Suppressor macrophage treated with lipopolysaccharide for 4 hours (primary cell): ENCODE measurements at regions not wholly inside any gene's neighbourhood (a gene's known extent, or its start where the extent isn't known, plus 50 kb on each side); places are given as distances from the start of the nearest gene placed in this dataset.
"Not testable (repeated sequence)": the region's sequence is repeated elsewhere in the genome, so short reads cannot be mapped to it uniquely, and the experiment has no call there.

Experiments used
- DNase-seq: peaks from one replicate; pipeline ENCODE4 v3.0.0-alpha.2; 2020

DNA sequence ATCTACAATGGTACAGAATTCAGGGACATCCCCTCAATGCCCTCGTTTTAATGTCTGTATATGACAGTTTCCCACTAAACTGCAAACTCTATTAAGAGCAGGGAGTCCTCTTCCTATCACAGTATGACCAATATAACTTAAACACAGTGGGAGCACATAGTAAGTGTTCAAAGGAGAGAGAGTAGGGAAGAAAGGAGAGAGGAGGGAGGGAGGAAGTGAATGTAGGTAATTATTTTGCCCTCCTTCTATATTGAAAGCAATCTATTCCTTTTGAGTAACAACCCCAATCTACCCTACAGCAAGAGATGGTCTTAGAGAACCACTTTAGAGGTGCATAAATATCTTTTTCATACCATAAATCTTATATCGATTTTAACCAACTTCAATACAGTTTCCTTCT lies 121.4 kb downstream of the MRPL39 start:
- no peak for DNase-seq

DNA sequence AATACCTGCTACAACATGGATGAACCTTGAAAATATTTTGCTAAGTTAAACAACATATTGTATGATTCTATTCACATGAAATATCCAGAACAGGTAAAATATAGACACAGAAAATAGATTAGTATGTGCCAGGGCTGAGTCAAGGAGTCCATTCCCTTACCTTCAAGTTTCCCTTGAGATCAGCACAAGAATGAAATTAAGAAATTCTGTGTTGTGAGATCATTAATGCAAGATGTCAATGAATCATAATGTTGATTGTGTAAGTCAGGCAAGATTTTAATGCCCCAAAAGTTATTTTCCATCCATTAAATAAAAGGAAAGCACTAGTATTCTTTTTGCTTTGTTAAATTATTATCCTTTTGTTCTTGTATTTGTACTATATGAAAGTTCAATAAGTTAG lies 139.4 kb downstream of the MRPL39 start:
- DNase-seq = peak; percentile 65

DNA sequence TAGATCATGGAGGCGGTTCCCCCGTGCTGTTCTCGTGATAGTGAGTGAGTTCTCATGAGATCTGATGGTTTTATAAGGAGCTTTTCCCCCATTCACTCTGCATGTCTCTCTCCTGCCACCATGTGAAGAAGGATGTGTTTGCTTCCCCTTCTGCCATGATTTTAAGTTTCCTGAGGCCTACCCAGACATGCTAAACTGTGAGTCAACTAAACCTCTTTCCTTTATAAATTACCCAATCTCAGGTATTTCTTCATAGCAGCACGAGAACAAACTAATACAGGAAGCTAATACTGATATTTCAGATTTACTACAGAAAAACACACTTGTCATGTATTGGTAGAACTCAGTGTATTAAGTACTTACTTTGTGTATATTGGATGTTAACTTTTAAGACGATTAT lies 140.2 kb downstream of the MRPL39 start:
- not testable (repeated sequence) for DNase-seq

DNA sequence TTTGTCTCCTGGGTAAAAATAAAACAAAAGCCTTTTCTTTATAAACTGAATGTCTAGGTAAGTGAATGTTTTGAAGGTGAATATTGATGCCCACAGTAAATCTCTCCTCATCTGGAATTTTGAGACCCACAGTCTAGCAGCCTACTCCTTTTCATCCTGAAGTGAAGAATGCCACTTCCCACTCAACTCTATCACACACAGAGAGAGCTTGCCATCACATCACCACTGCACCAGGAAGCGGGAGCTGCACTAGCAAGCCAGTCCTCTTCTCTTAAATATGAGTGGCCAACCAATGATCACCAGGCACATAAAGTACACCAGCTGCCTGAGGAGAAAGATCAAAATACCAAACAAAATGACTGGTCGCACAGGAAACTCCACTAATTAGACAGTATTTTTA lies 140.8 kb downstream of the MRPL39 start:
- no peak for DNase-seq

DNA sequence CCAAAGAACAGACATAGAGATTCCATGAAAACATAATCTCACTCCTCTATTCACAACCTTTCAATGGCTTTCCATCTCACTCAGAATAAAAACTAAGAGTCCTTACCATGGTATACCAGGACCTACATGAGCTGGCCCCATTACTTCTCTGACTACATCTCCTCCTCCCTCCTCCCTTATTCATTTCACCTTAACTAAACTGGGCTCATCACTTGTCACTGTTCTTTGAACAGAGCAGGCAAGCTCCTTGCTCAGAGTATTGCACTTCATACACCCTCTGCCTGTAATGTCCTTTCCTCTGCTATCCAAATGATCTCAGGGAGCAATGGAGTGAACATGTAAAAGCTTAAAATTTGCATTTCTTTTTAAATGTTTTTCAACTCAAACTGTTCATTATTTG lies 142.0 kb downstream of the MRPL39 start:
- no peak for DNase-seq

DNA sequence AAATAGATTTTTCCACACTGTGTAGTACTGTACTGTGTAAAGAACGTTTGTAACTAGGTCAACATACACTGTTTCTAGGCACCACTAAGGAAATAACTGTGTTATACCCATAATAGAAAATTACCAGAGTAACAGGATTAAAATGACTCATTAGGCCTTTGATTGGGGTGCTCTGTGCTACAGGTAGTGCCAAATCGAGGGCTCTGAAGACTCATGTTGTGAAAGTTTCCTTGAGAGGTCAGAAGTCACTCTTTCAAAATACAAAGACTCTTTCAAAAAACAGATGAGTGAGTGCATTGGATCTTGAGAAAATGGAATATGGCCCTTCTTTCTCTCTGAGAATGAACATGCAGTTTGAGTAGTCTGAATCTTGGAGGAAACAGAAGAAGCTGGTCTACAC lies 143.0 kb downstream of the MRPL39 start:
- DNase-seq = no peak

DNA sequence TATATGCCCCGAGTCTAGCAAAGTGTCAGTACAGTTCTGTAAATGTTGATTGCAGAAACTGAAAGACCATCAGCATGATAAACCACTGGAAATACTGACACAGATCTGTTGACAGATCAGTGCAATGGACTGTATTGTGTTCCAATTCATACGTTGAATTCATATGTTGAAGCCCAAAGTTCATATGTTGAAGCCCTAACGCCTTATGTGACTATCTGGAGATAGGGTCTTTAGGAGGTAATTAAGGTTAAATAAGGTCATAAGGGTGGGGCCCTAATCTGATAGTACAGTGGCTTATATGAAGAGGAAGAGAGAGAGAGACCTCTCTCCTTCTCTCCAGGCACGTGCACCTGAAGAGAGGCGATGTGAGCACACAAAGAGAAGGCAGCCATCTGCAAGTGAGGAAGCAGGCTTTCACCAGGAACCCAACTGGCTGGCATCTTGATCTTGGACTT lies 144.7 kb downstream of the MRPL39 start:
- DNase-seq = no peak

DNA sequence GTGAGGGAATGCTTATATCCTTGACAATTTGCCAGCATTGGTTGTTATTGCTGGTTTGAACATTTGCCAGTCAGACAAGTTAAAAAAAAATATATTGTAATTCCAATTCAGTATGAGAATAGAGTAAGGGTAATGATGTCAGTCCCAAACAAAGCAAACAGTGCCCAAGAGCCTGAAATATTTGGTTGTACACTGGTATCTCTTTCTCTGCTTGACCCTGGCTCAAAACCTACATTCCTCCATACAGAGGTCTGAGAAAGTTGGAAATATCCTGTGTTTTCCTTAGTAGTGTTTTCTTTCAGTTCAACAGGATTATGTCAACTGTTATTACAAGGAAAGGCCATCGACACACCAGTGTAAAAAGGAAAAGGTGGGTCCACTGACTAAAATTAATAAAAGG lies 145.6 kb downstream of the MRPL39 start:
- no peak for DNase-seq

DNA sequence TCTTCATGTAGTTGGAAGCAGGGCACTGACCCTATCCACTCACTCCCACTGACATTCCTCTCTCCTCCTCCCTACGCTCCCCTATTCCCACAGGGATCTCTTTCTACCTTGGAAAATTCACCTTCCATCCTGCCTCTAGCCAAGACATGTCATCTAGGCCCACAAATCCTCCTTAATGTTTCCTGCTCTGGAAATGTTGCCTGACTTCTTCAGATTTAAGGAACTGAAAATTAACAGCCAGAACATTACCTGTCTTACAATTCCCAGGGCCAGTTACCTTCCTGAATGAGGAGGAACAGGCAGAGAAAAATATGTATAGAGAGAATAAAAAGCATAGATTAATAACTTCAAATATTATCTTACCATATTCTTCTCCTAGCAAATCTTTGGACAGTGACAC lies 147.3 kb downstream of the MRPL39 start:
- no peak for DNase-seq

DNA sequence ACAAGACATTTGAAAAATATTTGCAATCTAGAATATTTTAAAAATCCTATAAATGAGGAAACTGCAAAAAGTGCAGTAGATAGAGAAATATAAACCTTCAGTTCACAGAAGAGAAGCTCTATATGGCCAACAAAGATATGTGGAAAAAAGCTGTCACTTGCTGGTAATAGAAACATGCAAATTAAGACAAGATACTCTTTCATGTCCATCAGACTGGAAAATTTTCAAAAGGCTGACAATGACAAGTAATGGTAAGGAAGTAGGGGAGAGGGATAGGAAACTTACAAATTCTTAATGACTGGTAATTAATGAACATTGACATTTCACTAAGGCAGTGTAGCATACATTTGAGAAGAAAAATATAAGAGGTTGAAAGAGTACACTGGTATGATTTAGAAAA lies 147.9 kb downstream of the MRPL39 start:
- no peak for DNase-seq

DNA sequence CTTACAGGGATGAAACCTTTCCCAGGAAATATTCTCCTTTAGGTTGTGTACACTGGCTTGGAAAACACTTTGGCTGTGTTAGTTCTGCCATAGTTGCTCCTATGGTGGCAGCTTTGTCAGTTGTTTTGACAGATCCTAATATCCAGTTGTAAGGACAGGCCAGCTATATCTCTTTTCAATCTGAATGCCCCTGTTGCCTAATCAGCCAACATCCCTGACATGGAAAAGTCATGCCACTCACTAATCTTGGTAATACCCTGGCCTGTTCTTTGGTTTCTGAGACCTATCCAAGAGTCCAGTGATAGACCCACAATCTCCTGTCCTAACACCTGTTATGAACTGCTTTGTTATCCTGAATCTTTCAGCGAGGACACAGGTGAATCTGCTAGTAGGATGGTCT lies 148.8 kb downstream of the MRPL39 start:
- no peak for DNase-seq

DNA sequence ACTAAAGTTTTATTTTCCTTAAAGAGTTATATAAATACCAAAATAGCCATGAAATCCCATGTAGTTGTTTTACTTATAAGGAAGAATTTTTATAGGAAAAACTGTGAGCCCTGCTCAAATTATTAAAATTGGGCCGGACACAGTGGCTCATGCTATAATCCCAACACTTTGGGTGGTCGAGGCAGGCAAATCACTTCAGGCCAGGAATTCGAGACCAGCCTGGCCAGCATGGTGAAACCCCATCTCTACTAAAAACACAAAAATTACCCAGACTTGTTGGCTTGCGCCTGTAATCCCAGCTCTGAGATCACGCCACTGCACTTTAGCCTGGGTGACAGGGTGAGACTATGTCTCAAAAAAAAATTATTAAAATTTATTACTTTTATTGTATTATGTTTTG lies 149.3 kb downstream of the MRPL39 start:
- DNase-seq = no peak

DNA sequence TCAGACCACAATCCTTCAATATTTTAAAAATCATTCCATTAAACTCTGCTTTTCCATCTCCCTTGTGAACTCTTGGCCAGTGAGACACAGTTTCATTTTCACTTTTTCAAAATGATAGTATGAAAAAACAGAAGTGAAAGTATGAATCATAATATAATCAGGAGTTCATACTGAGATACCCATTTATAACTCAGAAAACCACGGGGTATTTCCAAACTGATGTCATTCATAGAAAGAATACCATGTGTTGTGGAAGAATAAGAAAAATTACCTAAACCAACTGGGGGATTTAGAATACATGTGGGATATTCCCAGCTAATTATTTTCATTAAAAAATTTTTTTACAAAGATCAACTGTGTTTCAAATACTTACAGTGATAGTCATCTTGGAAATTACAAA lies 149.9 kb downstream of the MRPL39 start:
- peak; percentile 94 for DNase-seq

DNA sequence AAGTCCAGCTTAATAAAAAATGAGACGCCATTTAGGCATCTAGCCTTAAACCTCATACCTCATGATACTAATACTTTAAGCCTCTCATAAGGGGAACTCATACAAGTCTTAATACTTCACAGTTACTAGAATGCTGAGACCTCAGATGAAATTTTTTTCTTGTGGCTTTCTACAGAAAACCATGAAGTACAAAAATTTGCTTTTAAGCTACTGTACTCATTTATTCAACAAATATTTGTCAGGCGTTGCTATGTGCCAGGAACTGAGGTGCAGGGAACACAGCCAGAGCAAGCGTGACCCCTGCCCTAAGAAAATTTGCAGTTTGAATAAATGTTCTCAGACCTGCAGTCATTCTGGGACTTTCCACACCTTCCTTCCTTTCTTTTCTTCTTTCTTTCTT lies 150.6 kb downstream of the MRPL39 start:
- no peak for DNase-seq

DNA sequence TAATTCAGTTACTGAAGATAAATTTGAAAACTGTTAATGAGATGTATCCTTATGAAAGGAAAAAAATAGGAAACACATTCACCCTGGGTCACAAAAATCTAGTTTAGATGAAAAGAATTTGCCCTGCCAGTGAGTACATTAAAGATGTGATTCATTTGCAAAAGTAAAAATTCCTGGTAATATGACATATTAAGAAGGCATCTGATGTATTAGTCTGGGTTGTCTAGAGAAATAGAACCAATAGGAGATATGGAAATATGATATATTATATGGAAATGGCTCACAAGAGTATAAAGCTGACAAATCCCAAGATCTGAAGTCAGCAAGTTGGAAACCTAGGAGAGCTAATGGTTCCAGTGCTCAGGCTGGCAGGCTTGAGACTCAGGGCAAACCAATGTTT lies 153.8 kb downstream of the MRPL39 start:
- no peak for DNase-seq

DNA sequence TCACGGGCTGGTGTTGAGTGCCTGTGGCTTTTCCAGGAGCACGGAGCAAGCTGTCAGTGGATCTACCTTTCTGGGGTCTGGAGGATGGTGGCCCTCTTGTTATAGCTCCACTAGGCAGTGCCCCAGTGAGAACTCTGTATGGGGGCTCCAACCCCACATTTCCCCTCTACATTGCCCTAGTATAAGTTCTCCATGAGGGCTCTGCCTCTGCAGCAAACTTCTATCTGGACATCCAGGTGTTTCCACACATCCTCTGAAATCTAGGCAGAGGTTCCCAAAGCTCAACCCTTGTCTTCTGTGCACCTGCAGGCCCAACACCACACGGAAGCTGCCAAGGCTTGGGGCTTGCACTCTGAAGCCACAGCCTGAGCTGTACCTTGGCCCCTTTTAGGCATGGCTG lies 157.3 kb downstream of the MRPL39 start:
- DNase-seq = no peak

DNA sequence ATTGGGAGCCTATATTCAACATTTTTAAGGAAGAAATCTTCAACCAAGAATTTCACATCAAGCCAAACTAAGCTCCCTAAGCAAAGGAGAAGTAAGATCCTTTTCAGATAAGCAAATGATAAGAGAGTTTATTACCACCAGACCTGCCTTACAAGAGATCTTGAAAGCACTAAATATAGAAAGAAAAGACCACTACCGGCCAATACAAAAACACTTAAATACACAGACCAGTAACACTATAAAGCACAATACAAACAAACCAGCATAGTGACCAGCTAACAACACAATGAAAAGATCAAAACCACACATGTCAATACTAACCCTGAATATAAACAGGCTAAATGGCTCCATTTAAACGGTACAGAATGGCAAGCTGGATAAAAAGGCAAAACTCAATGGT lies 165.4 kb downstream of the MRPL39 start:
- DNase-seq = no peak

DNA sequence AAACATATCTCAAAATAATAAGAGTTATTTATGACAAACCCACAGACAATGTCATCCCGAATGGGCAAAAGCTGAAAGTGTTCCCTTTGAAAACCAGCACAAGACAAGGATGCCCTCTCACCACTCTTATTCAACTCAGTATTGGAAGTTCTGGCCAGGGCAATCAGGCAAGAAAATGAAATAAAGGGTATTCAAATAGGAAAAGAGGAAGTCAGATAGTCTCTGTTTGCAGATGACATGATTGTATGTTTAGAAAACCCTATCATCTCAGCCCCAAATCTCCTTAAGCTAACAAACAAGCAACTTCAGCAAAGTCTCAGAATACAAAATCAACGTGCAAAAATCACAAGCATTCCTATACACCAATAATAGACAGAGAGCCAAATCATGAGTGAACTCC lies 169.8 kb downstream of the MRPL39 start:
- not testable (repeated sequence) for DNase-seq

DNA sequence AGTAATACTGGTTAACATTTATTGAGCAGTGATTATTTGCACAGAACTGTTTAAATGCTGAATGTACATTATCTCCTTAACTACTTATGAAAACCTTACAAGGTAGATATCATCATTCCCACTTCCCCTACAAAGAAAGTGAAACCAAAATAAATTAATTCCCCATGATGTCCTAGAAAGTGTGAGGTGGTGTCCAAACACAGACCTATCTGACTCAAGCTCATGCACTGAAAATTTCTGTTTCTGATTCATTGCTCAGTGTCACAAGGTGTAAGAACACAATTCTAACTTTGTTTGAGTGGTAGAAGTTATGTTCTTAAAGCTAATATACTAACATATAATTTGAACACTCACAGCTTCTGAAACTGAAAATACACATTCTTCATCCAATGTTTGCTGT lies 178.7 kb downstream of the MRPL39 start:
- DNase-seq = peak; percentile 89

DNA sequence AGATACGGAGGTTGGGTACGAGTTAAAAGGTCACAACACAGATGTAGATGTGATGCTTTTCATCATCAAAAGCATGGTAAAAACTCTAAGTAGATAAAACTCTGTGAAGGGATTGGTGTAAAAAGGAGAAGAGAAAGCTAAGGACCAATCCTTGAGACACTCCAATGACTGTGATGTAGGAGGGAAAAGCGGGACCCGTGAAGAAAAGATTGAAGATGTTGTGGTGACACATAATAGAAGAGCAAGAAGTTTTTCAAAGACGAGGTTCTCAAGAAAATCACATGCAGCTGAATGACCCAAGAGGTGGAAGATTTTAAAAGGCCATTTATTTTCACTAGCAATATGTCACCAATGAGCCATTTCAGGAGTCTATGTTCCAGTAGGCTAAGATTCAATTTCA lies 179.5 kb downstream of the MRPL39 start:
- no peak for DNase-seq

DNA sequence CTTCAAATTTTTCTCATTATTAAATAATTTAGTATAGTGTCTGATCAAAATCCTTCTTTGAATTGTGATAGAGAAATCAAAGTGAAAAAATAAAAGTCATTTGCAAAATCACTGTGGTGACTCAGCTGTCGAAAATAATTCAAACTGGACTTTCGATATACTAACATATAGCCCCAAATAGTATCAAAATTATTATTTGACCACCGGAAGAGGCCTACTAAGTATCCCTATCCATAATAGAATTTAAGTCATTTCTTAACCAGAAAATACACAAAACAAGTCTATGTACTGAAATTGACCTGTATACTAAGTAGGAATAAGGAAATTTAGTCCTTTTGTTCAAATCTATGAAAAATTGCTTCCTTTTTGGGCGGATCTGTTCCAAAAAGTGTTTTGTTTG lies 180.7 kb downstream of the MRPL39 start:
- DNase-seq = no peak

DNA sequence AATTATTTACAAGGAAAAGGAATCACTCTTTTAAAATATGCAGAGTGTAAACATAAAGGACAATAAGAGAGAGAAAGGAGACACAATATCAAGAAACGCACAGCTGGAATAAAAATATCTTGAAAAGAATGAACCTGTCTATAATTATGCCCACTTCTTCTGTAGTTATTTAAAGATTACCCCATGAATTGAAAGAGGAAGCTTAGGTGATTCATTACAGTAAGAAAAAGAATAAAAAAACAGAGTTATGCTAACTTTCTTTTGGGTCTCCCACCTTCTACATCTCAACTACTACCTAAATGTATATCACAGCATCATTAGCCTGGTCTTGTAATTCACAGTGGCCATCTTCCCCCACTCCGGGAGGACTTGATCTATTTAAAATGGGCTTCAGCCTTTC lies 182.1 kb downstream of the MRPL39 start:
- DNase-seq = peak; percentile 15

DNA sequence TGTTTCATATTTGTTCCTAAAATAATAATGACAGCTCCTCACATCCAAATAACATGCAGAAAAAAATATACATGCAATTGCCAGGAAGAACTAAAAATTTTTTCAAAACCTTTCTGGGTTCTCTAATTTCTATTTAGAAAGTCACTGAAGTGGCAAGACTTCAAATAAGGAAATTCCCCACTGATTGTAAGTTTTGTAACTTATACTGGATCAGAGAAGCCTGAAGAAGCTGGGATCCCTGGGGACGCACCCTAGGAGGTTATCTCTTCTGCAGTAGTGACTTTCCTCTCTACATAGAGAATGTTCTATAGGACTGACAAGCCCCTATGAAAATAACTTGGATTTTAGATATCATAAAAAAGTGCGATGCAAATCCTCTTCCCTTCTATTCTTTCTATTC lies 182.6 kb downstream of the MRPL39 start:
- DNase-seq = peak; percentile 52

DNA sequence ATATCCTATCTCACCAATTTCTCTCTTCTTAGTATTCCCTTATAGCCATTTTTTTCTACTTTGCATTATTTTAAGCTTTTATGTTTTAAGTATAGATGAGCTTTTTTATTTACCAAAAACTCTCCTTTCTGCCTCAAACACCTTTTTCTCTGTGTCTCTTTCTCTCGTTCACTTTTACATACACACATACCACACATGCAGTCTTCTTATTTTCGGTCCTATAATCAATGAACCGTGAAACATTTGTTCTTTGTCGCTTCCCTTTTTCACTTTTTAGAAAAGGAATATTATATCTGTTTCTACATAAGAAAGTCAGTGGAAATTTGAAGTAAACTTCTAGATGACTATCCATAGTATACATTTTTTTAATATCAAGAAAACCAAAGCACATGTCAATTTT lies 183.2 kb downstream of the MRPL39 start:
- DNase-seq = no peak

DNA sequence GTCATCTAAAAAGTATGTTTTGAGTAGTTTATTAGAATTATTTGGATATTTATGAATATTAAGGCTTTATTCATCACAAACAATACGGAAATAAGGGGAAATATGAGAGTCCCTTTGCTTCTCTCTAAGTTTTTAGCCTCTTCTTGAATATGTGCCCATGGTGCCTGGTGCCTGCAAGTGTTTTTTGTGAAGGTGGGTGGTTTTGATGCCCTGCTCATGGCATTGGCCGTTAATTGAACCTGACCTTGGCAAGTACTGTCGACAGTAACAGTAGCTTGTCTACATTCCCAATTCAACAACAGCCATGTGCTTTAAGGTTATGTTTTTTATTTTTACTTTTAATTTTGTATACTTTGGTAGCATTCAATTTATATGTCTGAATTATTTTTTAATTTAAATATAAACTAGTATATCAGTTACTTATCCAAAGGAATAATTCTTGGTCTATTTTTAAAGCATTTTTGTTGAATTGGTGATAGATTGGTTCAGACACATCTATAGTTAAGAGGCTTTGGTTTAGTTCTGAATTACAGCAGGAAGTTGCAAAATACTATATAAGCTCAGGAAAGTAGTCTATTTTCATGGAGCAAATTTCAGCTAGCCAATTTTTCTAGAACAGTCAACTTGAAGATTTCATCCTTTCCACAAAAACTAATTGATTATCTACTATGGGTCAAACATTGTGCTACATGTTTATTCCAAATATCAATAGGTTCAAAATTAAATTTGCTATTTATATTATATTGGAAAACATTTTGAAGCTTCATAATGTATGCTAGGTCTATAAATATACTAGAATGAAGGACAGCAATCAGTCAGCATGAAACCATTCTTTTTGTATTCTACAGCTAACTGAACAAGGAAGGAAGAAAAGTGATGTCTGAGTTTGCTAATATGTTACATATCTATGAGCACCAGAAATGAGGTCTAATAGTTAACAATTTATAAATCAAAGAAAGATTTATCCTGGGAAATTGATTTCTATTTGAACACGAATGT lies 184.4 kb downstream of the MRPL39 start:
- DNase-seq = no peak
